ENCODE measurements at regions not wholly inside any gene's neighbourhood (a gene's known extent, or its start where the extent isn't known, plus 50 kb on each side); places are given as distances from the start of the nearest gene placed in this dataset.

DNA sequence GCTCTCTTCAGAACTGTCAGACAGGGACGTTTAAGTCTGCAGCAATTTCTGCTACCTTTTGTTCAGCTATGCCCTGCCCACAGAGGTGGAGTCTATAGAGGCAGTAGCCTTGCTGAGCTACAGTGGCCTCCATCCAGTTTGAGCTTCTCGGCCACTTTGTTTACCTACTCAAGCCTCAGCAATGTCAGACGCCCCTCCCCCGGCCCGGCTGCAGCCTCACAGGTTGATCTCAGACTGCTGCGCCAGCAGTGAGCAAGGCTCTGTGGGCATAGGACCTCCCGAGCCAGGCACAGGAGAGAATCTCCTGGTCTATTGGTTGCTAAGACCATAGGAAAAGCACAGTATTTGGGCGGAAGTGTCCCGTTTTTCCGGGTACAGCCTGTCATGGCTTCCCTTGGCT lies 89.9 kb upstream of the PDC start:
- no peak for DNase-seq

DNA sequence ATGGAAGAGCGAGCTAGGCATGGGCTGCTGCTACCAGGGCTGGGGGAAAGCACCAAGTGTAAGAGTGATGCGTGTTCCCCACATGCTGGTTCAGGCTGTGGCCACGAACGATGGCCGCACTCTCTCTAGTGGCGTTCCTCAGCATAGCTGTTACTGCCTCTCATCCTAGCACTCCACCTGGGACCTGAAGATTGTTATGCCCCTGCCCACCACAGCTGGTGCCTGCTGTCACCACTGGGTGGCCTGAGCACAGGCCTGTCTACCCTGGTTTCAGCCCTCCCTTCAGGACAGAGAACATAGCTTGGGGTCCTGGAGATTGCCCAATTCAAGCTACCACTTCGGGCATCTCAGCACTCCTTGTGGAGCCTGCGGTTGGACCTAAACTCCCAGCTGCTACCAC lies 80.1 kb upstream of the PDC start:
- DNase-seq, result no peak

DNA sequence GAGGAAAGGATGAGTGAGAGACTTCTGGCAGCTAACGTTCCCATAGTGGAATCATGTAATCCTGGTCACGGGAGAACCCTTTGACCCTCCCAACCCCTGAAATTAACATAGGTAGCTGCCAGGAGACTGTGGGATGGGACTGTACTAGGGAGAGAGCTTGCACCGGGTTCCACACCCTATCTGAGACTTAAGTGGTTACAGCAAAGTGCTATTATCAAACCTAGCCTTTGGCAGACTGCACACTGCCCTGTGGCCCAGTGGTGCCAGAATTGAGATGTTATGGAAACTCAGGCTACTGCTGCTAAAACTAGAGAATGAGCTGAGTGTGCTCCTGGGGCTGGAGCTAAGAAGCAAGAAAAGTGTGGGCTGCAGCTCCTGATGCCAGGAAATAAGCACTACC lies 79.6 kb upstream of the PDC start:
- no peak for DNase-seq

DNA sequence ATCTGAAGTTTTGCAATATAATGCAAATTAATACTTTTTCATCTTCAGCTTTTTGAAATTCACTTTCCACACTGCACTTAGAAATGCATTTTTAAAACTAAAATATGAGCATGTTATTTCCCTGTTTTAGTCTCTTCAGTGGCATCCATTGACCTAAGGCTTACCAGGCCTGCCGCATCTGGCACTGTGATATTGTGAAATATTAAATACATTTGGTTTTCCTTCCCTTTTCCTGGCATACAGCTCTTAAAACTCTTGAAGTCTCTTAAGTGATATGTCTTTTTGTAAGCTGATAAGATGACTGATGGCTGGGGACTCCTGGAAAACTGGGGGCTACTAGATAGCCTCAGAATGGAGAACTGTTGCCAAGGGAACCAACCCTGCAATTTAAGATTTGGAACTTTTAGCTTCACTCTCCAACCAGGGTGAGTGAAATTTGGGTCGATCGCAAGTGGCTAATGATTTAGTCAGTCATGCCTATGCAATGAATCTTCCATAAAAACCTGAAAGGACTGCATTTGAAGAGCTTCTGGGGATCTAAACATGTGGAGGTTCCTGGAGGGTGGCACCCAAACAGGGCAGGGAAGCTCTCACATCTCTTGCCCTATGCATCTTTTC lies 75.5 kb upstream of the PDC start:
- no peak for DNase-seq

DNA sequence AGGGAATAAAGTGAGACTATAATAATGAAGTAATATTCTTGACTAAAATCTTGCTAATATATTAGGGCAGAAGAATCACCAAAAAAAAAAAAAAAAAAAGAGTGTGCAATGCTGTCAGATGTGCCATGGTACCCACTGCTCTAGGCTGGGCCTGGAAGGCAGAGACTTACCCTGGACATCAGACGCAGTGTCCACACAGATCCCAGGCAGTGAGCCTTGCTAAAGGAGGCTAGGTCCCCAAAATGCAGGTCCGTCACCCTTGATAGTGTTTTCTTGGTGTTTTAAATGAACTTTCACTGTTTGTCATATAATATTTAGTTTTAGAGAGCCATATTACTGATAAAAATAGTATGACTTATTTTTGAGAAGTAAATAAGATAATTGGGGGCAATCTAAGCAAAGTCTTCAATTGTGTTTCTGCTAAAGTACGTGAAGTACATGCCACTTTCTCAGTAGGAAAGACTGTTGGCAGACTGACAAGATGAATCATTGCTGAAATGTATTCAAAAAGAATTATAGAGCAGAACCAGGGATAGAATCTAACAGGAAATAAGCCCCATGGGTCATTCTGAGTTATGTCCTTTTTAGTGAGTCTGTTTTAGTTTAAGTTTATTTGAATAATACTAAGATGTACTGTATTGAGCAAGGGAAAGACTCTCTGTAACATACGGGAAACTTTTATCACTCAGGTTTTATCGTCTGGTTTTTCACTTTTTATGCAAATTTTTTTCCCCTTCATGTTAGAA lies 74.6 kb upstream of the PDC start:
- DNase-seq, result no peak

DNA sequence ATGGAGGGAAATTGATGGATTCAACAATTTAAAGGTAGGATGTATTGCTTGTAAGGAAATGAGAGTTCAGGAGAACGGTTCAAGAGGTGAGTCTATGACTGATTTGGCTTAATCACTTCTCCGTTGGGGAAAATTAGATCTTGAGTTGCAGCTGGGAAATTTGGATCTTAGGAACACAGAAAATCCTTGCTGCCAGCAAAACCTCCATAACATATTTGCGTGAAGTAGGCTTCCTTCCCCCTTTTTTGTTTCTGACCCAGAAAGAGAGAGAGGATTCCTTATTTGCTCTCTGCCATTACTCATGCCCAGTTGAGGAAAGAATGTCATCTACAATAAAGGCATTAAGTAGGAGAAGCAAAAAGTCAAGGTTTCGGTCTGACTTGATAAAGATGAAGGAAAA lies 73.5 kb upstream of the PDC start:
- no peak for DNase-seq

DNA sequence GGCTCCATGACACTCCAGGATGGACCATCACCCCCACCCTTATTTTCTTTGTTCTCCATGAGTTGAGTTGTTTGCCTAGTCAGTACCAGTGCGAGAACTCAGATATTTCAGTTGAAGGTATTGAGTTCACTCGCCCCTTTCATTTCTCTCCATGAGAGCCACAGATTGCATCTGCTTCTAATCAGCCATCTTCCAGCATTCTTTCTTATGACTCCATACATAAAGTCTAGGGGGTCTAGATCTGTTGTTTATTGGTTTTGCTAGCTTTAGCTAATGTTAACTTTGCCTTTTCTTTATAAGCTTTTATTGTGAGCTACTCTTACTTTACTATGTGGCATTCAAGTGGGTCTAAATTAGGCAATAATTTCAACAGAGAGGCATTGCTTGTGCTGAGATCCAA lies 71.6 kb upstream of the PDC start:
- DNase-seq, result no peak

DNA sequence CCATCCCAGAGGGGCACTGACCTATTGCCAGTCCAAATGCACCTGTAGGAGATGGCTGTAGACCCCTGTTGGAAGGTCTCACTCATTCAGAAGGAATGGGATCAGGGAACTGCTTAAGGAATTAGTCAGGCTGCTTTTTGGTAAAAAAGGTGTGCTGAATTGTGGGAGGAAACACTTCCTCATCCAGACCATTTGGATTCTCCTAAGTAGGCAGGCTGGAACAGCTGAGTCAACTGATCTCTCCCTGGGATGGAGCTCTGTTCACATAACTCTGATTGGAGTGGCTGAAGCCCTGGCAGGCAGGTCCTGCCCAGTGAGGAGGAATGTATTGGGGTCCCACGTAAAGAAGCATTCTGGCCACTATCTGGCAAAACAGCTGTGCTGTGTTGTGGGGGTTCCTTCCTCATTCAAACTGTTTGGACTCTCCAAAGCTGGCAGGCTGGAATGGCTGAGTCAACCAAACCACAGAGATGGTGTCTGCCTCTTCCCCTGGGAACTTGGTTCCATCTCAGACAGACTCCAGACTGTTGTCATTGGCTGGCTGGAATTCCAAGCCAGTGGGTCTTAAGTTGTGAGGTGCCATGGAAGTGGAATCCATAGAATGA lies 70.7 kb upstream of the PDC start:
- DNase-seq, result no peak

DNA sequence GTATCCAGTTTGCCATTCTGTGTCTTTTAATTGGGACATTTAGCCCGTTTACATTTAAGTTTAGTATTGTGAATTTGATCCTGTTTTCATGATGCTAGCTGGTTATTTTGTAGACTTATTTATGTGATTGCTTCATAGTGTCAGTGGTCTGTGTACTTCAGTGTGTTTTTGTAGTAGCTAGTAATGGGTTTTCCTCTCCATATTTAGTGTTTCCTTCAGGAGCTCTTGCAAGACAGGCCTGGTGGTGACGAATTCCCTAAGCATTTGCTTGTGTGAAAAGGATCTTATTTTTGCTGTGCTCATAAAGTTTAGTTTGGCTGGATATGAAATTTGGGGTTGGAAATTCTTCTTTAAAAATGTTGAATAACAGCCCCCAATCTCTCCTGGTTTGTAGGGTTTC lies 69.2 kb upstream of the PDC start:
- no peak for DNase-seq

DNA sequence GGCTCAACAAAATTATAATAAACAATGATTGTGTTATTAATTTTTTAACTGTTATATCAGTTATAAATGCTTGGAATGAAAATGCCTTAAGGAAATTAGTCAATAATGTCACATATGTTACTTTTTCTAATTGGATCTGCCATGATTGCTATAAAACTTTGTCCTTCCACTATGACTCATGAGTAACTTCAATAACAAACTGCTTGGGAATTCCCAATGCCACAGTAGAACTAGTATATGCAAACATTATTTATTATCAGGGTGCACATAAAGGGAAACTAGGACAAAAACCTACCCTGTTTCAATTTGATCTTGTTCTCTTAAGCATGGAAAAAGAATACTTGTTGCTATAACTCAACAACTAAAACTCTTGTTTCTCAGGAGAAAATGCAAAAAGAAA lies 59.1 kb upstream of the PDC start:
- DNase-seq, result no peak

DNA sequence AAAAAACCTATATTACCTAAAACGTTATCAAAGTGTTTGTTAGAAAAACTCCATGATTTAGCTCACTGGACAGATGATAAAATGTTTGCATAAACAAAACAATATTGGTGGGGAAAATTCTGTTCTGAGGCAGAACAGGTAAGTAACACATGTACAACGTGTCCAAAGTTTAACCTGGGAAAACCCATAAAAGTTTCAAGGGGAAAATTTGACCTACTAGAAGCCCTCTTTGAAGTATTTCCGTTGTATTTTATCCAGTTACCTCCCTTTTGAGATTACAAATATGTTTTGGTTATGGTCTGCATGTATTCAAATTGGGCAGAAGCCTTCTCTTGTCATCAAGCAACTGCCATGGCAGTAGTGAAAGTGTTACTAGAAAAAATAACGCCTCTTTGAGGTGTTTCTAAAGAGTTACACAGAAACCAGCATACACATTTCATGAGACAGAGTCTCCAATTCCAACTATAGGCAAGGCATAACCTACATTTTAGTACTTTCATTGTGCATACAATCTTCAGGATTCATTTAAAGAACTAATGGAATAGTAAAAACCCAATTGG lies 58.0 kb upstream of the PDC start:
- no peak for DNase-seq

DNA sequence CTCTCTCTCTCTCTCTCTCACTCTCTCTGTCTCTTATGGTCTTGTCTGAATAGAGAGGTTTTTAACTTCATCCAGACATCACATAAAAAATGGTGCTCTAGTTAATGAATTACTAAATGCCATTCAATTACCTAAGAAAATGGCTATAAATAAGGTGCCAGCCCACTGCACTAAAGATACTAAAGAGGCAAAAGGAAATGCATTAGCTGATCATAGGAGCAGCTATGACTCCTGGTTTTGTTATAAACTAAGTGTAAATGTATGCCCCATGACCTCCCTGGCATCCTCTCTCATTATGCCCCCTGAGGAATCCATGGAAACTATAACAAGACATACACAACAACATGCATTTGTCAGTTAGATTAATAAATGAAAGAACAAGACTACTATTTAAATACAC lies 57.5 kb upstream of the PDC start:
- no peak for DNase-seq

DNA sequence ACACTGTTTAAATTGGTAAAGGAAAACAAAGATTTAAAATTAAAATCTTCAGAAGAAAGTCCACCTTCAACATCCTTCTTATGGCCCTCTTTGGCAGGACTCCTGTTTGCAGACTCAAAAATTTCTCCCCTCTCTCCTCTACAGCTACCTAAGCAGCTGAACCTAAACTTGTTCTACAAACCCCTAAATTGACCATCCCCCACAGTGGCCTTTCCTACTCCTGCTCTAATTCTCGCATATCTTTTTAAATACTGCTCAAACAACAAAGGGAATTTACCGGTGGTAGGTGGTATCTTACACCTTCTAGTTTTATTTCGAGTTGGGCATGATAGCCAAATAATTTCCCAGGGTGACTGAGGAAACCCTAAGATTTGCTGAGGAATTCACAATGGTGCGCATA lies 53.5 kb upstream of the PDC start:
- DNase-seq, result no peak

DNA sequence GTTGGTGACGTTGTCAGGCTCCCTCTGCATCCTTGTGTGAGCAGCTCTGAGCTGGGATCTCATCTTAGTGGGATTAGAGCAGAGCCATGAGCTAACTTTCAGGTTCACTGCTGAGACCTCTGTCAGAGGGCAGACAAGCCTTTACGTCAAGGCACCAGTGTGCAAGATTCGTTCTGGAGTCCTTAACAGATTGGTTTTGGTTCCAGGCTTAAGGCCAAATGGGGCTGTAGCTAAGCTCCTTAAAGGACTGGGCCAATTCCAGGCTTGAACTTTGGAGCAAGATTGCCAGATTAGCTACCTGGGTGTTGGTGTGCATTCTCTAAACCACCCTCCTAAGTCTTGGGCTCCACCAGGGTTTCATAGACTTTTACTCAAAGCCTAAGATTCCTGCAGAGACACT lies 52.6 kb upstream of the PDC start:
- DNase-seq, result no peak

DNA sequence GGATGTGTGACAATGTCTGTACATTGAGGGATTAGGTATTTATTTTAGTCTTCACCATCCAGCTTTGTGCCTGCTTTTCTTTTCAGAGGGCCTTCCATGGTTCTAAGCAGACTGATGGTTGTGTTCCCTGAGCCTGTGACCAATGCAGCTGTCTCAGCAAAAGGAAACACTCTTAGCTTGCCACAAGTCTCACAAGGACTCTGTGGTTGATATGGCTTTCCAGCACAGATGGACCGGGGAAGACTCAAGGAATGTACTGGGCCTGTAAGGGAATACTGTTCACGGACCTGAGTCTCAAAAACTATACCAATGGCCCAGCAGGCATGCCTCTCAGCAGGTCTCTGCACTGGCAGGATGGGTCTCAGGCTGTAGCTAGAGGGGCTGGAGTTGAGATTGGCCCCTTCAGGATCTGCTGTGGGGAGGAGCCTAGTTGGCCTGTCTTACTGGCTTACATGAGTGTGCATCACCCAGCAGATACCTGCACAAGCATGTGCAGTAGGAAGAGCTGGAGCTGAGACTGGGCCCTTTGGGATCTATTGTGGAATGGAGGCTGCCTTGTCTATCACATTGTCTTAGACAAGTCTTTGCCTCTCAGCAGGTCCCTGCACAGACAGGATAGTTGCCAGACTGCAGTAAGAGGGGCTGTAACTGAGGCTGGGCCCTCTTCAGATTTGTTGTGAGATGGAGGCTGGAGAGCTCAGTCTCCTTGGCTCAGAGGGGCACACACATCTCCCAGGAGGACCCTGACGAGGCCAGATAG lies 52.0 kb upstream of the PDC start:
- no peak for DNase-seq

DNA sequence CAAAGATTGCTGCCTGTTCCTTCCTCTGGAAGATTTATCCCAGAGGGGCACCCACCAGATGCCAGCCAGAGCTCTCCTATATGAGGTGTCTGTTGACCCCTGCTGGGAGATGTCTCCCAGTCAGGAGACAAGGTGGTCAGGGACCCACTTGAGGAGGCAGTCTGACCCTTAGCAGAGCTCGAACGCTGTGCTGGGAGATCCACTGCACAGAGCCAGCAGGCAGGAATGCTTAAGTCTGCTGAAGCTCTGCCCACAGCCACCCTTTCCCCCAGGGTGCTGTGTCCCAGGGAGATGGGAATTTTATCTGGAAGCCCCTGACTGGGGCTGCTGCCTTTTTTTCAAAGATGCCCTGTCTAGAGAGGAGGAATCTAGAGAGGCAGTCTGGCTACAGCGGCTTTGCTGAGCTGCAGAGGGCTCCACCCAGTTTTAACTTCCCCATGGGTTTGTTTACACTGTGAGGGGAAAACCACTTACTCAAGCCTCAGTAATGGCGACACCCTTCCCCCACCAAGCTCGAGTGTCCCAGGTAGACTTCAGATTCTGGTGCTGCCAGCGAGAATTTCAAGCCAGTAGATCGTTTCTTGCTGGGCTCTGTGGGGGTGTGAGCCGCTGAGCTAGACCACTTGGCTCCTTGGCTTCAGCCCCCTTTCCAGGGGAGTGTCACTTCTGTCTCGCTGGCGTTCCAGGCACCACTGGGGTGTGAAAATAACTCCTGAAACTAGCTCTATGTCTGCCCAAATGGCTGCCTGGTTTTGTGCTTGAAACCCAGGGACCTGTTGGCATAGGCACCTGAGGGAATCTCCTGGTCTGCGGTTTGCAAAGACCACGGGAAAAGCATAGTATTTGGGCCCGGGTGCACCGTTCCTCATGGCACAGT lies 51.1 kb upstream of the PDC start:
- no peak for DNase-seq
